ENCODE measurements at regions not wholly inside any gene's neighbourhood (a gene's known extent, or its start where the extent isn't known, plus 50 kb on each side); places are given as distances from the start of the nearest gene placed in this dataset.

- intact Hi-C loops (cut with DNase I, micrococcal nuclease), result no loop called here
- DNase-seq (no peak), ATAC-seq (ENCODE audit: poor library complexity) (no peak)
- no peak overlapping the region for H3K4me3 ChIP-seq (ENCODE audit: low read length)
- CTCF ChIA-PET, result no interaction called here
- no peaks in the 10 kb centered on the region for H3K9me3 ChIP-seq (ENCODE audit: control insufficient read depth in 1 of 2, insufficient read depth in 1 of 2, low read length in 2 of 2)
- no peaks in the 10 kb centered on the region for H3K36me3 ChIP-seq (ENCODE audit: insufficient read depth, low read length)
- no peak overlapping the region for H3K27ac Mint-ChIP-seq
- H3K27me3 Mint-ChIP-seq, result no peaks in the 10 kb centered on the region
- H3K27me3 ChIP-seq (ENCODE audit: control insufficient read depth in 1 of 2, insufficient read depth in 2 of 2, low read length in 2 of 2), result no peaks in the 10 kb centered on the region
- POLR2A ChIA-PET, result no interaction called here
- H3K9me3 Mint-ChIP-seq, result no peaks in the 10 kb centered on the region
- no peaks in the 10 kb centered on the region for H3K4me1 ChIP-seq (ENCODE audit: insufficient read depth, low read length)
- H3K4me3 Mint-ChIP-seq, result no peak overlapping the region
- H3K27ac ChIP-seq (ENCODE audit: low read depth in 1 of 2, low read length in 2 of 2), result no peak overlapping the region
- H3K36me3 Mint-ChIP-seq (ENCODE audit: low read depth), result no peaks in the 10 kb centered on the region
- no peaks in the 10 kb centered on the region for H3K4me1 Mint-ChIP-seq (ENCODE audit: low read depth)
- TF ChIP-seq CTCF (IDR thresholded peaks at IDR 0.05), result no peak
Measured at GRCh38 chr2:34808426-34808825, 1209.3 kb upstream of the FAM98A start.

GRCh38 chr2:34806891-34807290, 1207.8 kb upstream of the FAM98A start:
- intact Hi-C loops (cut with DNase I, micrococcal nuclease), result no loop called here
- H3K4me3 Mint-ChIP-seq, result no peak overlapping the region
- DNase-seq, result no peak
- Histone ChIP-seq H3K4me3 (ENCODE audit: low read length) (no peak overlapping the region), H3K27ac (ENCODE audit: low read depth in 1 of 2, low read length in 2 of 2) (no peak overlapping the region), H3K36me3 (ENCODE audit: insufficient read depth, low read length) (no peaks in the 10 kb centered on the region), H3K4me1 (ENCODE audit: insufficient read depth, low read length) (no peaks in the 10 kb centered on the region), H3K27me3 (ENCODE audit: control insufficient read depth in 1 of 2, insufficient read depth in 2 of 2, low read length in 2 of 2) (no peaks in the 10 kb centered on the region), H3K9me3 (ENCODE audit: control insufficient read depth in 1 of 2, insufficient read depth in 1 of 2, low read length in 2 of 2) (no peaks in the 10 kb centered on the region)
- ChIA-PET CTCF (no interaction called here), POLR2A (no interaction called here)
- H3K27me3 Mint-ChIP-seq, result no peaks in the 10 kb centered on the region
- H3K9me3 Mint-ChIP-seq, result no peaks in the 10 kb centered on the region
- TF ChIP-seq CTCF (IDR thresholded peaks at IDR 0.05), result no peak
- H3K36me3 Mint-ChIP-seq (ENCODE audit: low read depth), result no peaks in the 10 kb centered on the region
- H3K4me1 Mint-ChIP-seq (ENCODE audit: low read depth), result no peaks in the 10 kb centered on the region
- no peak for ATAC-seq (ENCODE audit: poor library complexity)
- no peak overlapping the region for H3K27ac Mint-ChIP-seq

GRCh38 chr2:34806396-34806795, 1207.3 kb upstream of the FAM98A start:
- no peaks in the 10 kb centered on the region for H3K9me3 ChIP-seq (ENCODE audit: control insufficient read depth in 1 of 2, insufficient read depth in 1 of 2, low read length in 2 of 2)
- Mint-ChIP-seq H3K4me1 (ENCODE audit: low read depth) (no peaks in the 10 kb centered on the region), H3K36me3 (ENCODE audit: low read depth) (no peaks in the 10 kb centered on the region), H3K4me3 (no peak overlapping the region), H3K27me3 (no peaks in the 10 kb centered on the region), H3K27ac (no peak overlapping the region), H3K9me3 (no peaks in the 10 kb centered on the region)
- no peak overlapping the region for H3K4me3 ChIP-seq (ENCODE audit: low read length)
- H3K4me1 ChIP-seq (ENCODE audit: insufficient read depth, low read length), result no peaks in the 10 kb centered on the region
- ChIA-PET CTCF (no interaction called here), POLR2A (no interaction called here)
- ATAC-seq (ENCODE audit: poor library complexity), result no peak
- no peak overlapping the region for H3K27ac ChIP-seq (ENCODE audit: low read depth in 1 of 2, low read length in 2 of 2)
- H3K27me3 ChIP-seq (ENCODE audit: control insufficient read depth in 1 of 2, insufficient read depth in 2 of 2, low read length in 2 of 2), result no peaks in the 10 kb centered on the region
- H3K36me3 ChIP-seq (ENCODE audit: insufficient read depth, low read length), result no peaks in the 10 kb centered on the region
- DNase-seq, result no peak
- intact Hi-C loops (cut with DNase I, micrococcal nuclease), result no loop called here
- TF ChIP-seq CTCF (IDR thresholded peaks at IDR 0.05), result no peak

All from CD4-positive, alpha-beta T cell (primary cell).